Osteocyte (in vitro differentiated cells): ENCODE measurements at regions not wholly inside any gene's neighbourhood (a gene's known extent, or its start where the extent isn't known, plus 50 kb on each side); places are given as distances from the start of the nearest gene placed in this dataset.
"Not testable (repeated sequence)": the region's sequence is repeated elsewhere in the genome, so short reads cannot be mapped to it uniquely, and the experiment has no call there.

Experiments
- DNase-seq: peaks from one replicate; pipeline ENCODE4 v3.0.0; 2021; ENCODE audit warnings: mixed read lengths; ENCODE audit not compliant: unreplicated experiment; ENCODE audit errors: extremely low spot score
- H3K27ac Mint-ChIP-seq: one replicate; pipeline ENCODE4 v1.8.0; 2021; ENCODE audit warnings: mild to moderate bottlenecking, mixed read lengths; ENCODE audit not compliant: unreplicated experiment
- H3K27me3 Mint-ChIP-seq: one replicate; pipeline ENCODE4 v1.8.0; 2021; ENCODE audit warnings: mixed read lengths; ENCODE audit not compliant: unreplicated experiment
- H3K36me3 Mint-ChIP-seq: one replicate; pipeline ENCODE4 v1.8.0; 2021; ENCODE audit warnings: mixed read lengths; ENCODE audit not compliant: unreplicated experiment
- H3K4me1 Mint-ChIP-seq: one replicate; pipeline ENCODE4 v1.8.0; 2021; ENCODE audit warnings: mixed read lengths; ENCODE audit not compliant: unreplicated experiment
- H3K4me3 Mint-ChIP-seq: one replicate; pipeline ENCODE4 v1.8.0; 2021; ENCODE audit warnings: mild to moderate bottlenecking, moderate library complexity, mixed read lengths; ENCODE audit not compliant: unreplicated experiment
- H3K9me3 Mint-ChIP-seq: one replicate; pipeline ENCODE4 v1.8.0; 2021; ENCODE audit warnings: mixed read lengths; ENCODE audit not compliant: unreplicated experiment
- CTCF ChIP-seq: fragments of 200-600 bp; sonication (generic); IDR thresholded peaks from 2 replicates; pipeline ENCODE4 v1.5.0; 2021; ENCODE audit warnings: antibody characterized with exemption, mild to moderate bottlenecking, moderate library complexity

GRCh38 chr5:106267256-106267655, 1403.5 kb downstream of the EFNA5 start:
- Mint-ChIP-seq H3K27me3 (no peaks in the 10 kb centered on the region), H3K27ac (no peak overlapping the region), H3K4me3 (no peak overlapping the region)

GRCh38 chr5:106262395-106262794, 1408.3 kb downstream of the EFNA5 start:
- no peak for DNase-seq
- H3K27me3 Mint-ChIP-seq, result no peaks in the 10 kb centered on the region
- no peak overlapping the region for H3K27ac Mint-ChIP-seq
- TF ChIP-seq CTCF, result no peak
- no peaks in the 10 kb centered on the region for H3K36me3 Mint-ChIP-seq
- H3K4me3 Mint-ChIP-seq, result no peak overlapping the region
- no peaks in the 10 kb centered on the region for H3K9me3 Mint-ChIP-seq
- H3K4me1 Mint-ChIP-seq, result no peaks in the 10 kb centered on the region

More at GRCh38 chr5:106267256-106267655, 1403.5 kb downstream of the EFNA5 start:
- Mint-ChIP-seq H3K36me3 (no peaks in the 10 kb centered on the region), H3K9me3 (no peaks in the 10 kb centered on the region), H3K4me1 (no peaks in the 10 kb centered on the region)
- no peak for TF ChIP-seq CTCF
- DNase-seq, result no peak

GRCh38 chr5:106259431-106260090, 1411.2 kb downstream of the EFNA5 start:
- H3K36me3 Mint-ChIP-seq, H3K4me3 Mint-ChIP-seq, H3K4me1 Mint-ChIP-seq, H3K9me3 Mint-ChIP-seq, H3K27me3 Mint-ChIP-seq, H3K27ac Mint-ChIP-seq, DNase-seq: not testable (repeated sequence)

- Mint-ChIP-seq H3K27me3 (no peaks in the 10 kb centered on the region), H3K4me3 (no peak overlapping the region), H3K9me3 (no peaks in the 10 kb centered on the region), H3K4me1 (no peaks in the 10 kb centered on the region), H3K27ac (no peak overlapping the region), H3K36me3 (no peaks in the 10 kb centered on the region)
- no peak for DNase-seq
- no peak for TF ChIP-seq CTCF
These were observed 1412.1 kb downstream of the EFNA5 start for GRCh38 chr5:106258591-106259125.

GRCh38 chr5:106254784-106255183, 1416.0 kb downstream of the EFNA5 start:
- TF ChIP-seq CTCF, result no peak
- no peak for DNase-seq
- H3K4me3 Mint-ChIP-seq, result no peak overlapping the region
- no peaks in the 10 kb centered on the region for H3K36me3 Mint-ChIP-seq
- H3K9me3 Mint-ChIP-seq, result no peaks in the 10 kb centered on the region
- H3K27me3 Mint-ChIP-seq, result no peaks in the 10 kb centered on the region
- no peaks in the 10 kb centered on the region for H3K4me1 Mint-ChIP-seq
- no peak overlapping the region for H3K27ac Mint-ChIP-seq

- H3K4me1 Mint-ChIP-seq, H3K27ac Mint-ChIP-seq: not testable (repeated sequence)
These were observed 1424.5 kb downstream of the EFNA5 start for GRCh38 chr5:106246044-106246745.

More at GRCh38 chr5:106246044-106246745, 1424.5 kb downstream of the EFNA5 start:
- H3K9me3 Mint-ChIP-seq, DNase-seq, H3K36me3 Mint-ChIP-seq, H3K4me3 Mint-ChIP-seq, H3K27me3 Mint-ChIP-seq: not testable (repeated sequence)
